ENCODE measurements at regions not wholly inside any gene's neighbourhood (a gene's known extent, or its start where the extent isn't known, plus 50 kb on each side); places are given as distances from the start of the nearest gene placed in this dataset.

DNA sequence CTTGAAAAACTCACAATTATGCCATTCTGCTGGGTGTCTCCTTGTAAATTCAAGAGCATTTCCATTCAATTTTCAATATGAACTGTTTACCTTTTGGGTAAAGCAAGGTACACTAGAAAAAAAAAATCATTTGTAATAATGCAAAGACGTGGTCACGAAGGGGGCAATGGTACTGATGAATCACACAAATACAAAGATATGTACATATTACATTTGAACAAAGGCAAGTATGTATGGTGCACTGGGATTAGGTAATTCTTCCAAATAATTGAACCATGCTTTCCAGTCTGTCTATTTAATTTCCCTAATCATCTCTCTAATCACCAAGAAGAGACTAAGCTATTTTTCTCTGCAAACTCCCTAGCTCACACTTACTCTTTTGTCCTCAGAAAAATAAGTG, 63.4 kb upstream of the RNF38 start:
- TF ChIP-seq BHLHE40 (IDR thresholded peaks at IDR 0.05; ENCODE audit: low read depth, low read length): no peak
- TF ChIP-seq, protein P1, sequence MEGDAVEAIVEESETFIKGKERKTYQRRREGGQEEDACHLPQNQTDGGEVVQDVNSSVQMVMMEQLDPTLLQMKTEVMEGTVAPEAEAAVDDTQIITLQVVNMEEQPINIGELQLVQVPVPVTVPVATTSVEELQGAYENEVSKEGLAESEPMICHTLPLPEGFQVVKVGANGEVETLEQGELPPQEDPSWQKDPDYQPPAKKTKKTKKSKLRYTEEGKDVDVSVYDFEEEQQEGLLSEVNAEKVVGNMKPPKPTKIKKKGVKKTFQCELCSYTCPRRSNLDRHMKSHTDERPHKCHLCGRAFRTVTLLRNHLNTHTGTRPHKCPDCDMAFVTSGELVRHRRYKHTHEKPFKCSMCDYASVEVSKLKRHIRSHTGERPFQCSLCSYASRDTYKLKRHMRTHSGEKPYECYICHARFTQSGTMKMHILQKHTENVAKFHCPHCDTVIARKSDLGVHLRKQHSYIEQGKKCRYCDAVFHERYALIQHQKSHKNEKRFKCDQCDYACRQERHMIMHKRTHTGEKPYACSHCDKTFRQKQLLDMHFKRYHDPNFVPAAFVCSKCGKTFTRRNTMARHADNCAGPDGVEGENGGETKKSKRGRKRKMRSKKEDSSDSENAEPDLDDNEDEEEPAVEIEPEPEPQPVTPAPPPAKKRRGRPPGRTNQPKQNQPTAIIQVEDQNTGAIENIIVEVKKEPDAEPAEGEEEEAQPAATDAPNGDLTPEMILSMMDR (conservative IDR thresholded peaks at IDR 0.05; ENCODE audit: low read depth, low read length): no peak
- no peak for TF ChIP-seq POLR2A (IDR thresholded peaks at IDR 0.05; ENCODE audit: low read depth, low read length)
- no peak for TF ChIP-seq CEBPB (IDR thresholded peaks at IDR 0.05; ENCODE audit: low read depth, low read length)
- TF ChIP-seq RAD21 (IDR thresholded peaks at IDR 0.05; ENCODE audit: low read length): no peak
- TF ChIP-seq MXI1 (IDR thresholded peaks at IDR 0.05; ENCODE audit: borderline replicate concordance, low read depth, low read length): no peak
- TF ChIP-seq, protein P2, sequence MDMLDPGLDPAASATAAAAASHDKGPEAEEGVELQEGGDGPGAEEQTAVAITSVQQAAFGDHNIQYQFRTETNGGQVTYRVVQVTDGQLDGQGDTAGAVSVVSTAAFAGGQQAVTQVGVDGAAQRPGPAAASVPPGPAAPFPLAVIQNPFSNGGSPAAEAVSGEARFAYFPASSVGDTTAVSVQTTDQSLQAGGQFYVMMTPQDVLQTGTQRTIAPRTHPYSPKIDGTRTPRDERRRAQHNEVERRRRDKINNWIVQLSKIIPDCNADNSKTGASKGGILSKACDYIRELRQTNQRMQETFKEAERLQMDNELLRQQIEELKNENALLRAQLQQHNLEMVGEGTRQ (IDR thresholded peaks at IDR 0.05; ENCODE audit: low read depth, low read length): no peak

Data from IMR-90 (cell line).